ENCODE measurements at regions not wholly inside any gene's neighbourhood (a gene's known extent, or its start where the extent isn't known, plus 50 kb on each side); places are given as distances from the start of the nearest gene placed in this dataset.

DNA sequence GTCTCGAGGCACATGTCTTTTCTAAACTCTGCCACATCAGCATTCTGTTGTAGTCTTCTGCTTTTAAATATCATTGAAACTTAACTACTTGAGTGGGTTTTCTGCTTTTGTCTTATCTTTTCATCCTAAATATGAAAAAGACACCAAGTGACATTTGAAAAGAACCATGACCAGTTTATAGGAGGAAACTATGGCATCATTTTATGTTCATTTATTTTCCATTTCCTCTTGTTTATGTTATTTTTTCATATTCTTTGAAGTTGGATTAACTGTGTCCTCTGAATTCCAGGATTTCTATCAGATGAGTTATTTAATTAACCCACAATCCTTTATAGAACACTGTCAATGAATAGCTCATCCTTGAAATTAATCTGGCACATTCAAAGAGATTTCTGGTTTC, 93.4 kb upstream of the ARHGAP28 start:
- no peak for TF ChIP-seq EZH2phosphoT487 (IDR thresholded peaks at IDR 0.05; ENCODE audit: low read depth, severe bottlenecking, unreplicated experiment)
- TF ChIP-seq, protein P1, sequence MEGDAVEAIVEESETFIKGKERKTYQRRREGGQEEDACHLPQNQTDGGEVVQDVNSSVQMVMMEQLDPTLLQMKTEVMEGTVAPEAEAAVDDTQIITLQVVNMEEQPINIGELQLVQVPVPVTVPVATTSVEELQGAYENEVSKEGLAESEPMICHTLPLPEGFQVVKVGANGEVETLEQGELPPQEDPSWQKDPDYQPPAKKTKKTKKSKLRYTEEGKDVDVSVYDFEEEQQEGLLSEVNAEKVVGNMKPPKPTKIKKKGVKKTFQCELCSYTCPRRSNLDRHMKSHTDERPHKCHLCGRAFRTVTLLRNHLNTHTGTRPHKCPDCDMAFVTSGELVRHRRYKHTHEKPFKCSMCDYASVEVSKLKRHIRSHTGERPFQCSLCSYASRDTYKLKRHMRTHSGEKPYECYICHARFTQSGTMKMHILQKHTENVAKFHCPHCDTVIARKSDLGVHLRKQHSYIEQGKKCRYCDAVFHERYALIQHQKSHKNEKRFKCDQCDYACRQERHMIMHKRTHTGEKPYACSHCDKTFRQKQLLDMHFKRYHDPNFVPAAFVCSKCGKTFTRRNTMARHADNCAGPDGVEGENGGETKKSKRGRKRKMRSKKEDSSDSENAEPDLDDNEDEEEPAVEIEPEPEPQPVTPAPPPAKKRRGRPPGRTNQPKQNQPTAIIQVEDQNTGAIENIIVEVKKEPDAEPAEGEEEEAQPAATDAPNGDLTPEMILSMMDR (IDR thresholded peaks at IDR 0.05; ENCODE audit: poor library complexity): no peak
- TF ChIP-seq EZH2 (IDR thresholded peaks at IDR 0.05; ENCODE audit: borderline replicate concordance): no peak
- no peaks in the 10 kb centered on the region for H3K79me2 ChIP-seq
- no peaks in the 10 kb centered on the region for H3K9me2 ChIP-seq (replicated peaks; ENCODE audit: insufficient read depth)
- no peaks in the 10 kb centered on the region for H3K9me3 ChIP-seq (ENCODE audit: low read depth)
- no peak overlapping the region for H2AFZ ChIP-seq
- no peaks in the 10 kb centered on the region for H3K4me1 ChIP-seq (ENCODE audit: insufficient read depth)
- DNase-seq (ENCODE audit: low spot score): no peak
- H3K27me3 ChIP-seq: no peaks in the 10 kb centered on the region
- no peaks in the 10 kb centered on the region for H3K36me3 ChIP-seq (replicated peaks; ENCODE audit: insufficient read depth, low read depth)
- no peaks in the 10 kb centered on the region for H4K20me1 ChIP-seq (ENCODE audit: insufficient read depth, poor library complexity, severe bottlenecking)
- 60% methylated on average over 1 of the region's 1 CpG for WGBS (ENCODE audit: low lambda C conversion rate, missing lambda C conversion rate)
- H3K4me2 ChIP-seq: no peak overlapping the region
- peak overlapping the region; percentile 31 for H3K27ac ChIP-seq
- no peak overlapping the region for H3K4me3 ChIP-seq

DNA sequence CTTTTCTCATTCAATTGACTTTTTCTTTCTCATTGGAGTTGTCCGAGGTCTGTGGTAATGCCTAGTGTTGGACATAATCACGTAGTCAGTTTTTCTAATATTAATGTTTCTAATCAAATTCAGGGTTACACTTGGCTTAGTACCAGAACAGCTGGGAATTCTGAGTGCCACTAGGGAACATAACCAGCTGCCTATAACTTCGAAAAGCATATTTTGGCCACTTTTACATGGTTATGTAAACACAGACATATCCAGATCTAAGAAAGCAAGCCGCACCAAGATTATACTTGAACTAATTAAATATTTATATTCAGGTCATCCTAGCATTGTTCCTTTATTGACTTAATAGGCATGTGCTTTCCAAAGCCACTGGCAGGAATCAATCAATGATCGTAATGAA, 91.1 kb upstream of the ARHGAP28 start:
- no peak overlapping the region for H3K4me2 ChIP-seq
- no peaks in the 10 kb centered on the region for H3K27me3 ChIP-seq
- no peak for DNase-seq (ENCODE audit: low spot score)
- no peaks in the 10 kb centered on the region for H3K36me3 ChIP-seq (replicated peaks; ENCODE audit: insufficient read depth, low read depth)
- no peaks in the 10 kb centered on the region for H3K79me2 ChIP-seq
- no peak overlapping the region for H2AFZ ChIP-seq
- no peak overlapping the region for H3K4me3 ChIP-seq
- H3K9me3 ChIP-seq (ENCODE audit: low read depth): no peaks in the 10 kb centered on the region
- 66% methylated on average over 5 of the region's 5 CpGs for WGBS (ENCODE audit: low lambda C conversion rate, missing lambda C conversion rate)
- no peak overlapping the region for H3K27ac ChIP-seq
- H3K4me1 ChIP-seq (ENCODE audit: insufficient read depth): no peaks in the 10 kb centered on the region
- no peaks in the 10 kb centered on the region for H3K9me2 ChIP-seq (replicated peaks; ENCODE audit: insufficient read depth)
- H4K20me1 ChIP-seq (ENCODE audit: insufficient read depth, poor library complexity, severe bottlenecking): no peaks in the 10 kb centered on the region
- TF ChIP-seq, protein P1 (IDR thresholded peaks at IDR 0.05; ENCODE audit: poor library complexity): no peak
- TF ChIP-seq EZH2phosphoT487 (IDR thresholded peaks at IDR 0.05; ENCODE audit: low read depth, severe bottlenecking, unreplicated experiment) (no peak), EZH2 (IDR thresholded peaks at IDR 0.05; ENCODE audit: borderline replicate concordance) (no peak)

DNA sequence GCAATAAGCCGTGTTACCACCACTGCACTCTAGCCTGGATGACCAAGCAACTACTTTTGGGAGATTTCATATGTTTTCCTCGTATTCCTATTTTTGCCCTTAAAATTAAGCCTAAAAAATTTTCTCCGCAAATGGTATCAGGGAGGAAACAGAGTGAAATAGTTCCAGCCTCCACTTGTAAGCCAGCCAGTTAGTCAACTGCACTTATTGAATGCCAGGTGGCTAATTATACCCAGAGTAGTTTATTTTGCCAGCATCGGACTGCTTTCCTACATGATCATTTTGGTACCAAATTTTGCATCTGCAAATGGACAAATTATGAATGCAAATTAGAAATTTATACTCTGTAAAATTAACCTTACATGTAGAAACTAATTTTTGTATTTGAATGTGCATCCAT, 90.2 kb upstream of the ARHGAP28 start:
- H3K27me3 ChIP-seq: no peaks in the 10 kb centered on the region
- no peaks in the 10 kb centered on the region for H3K9me3 ChIP-seq (ENCODE audit: low read depth)
- no peaks in the 10 kb centered on the region for H3K9me2 ChIP-seq (replicated peaks; ENCODE audit: insufficient read depth)
- no peak overlapping the region for H3K4me3 ChIP-seq
- H2AFZ ChIP-seq: no peak overlapping the region
- no peaks in the 10 kb centered on the region for H3K79me2 ChIP-seq
- H3K36me3 ChIP-seq (replicated peaks; ENCODE audit: insufficient read depth, low read depth): no peaks in the 10 kb centered on the region
- no peak overlapping the region for H3K27ac ChIP-seq
- no peak for DNase-seq (ENCODE audit: low spot score)
- no peaks in the 10 kb centered on the region for H4K20me1 ChIP-seq (ENCODE audit: insufficient read depth, poor library complexity, severe bottlenecking)
- no peaks in the 10 kb centered on the region for H3K4me1 ChIP-seq (ENCODE audit: insufficient read depth)
- no peak overlapping the region for H3K4me2 ChIP-seq
- WGBS (ENCODE audit: low lambda C conversion rate, missing lambda C conversion rate): 97% methylated on average over 4 of the region's 4 CpGs
- TF ChIP-seq, protein P1 (IDR thresholded peaks at IDR 0.05; ENCODE audit: poor library complexity): no peak
- no peak for TF ChIP-seq EZH2 (IDR thresholded peaks at IDR 0.05; ENCODE audit: borderline replicate concordance)
- no peak for TF ChIP-seq EZH2phosphoT487 (IDR thresholded peaks at IDR 0.05; ENCODE audit: low read depth, severe bottlenecking, unreplicated experiment)
